Lower leg skin (tissue), 4 donors: ENCODE measurements at regions not wholly inside any gene's neighbourhood (a gene's known extent, or its start where the extent isn't known, plus 50 kb on each side); places are given as distances from the start of the nearest gene placed in this dataset.

Experiments
- DNase-seq, 2 donors: peaks; one replicate each; pipeline ENCODE4 v3.0.0-alpha.2; 2019; ENCODE audit warnings: low spot score in 2 of 2
- H3K4me3 ChIP-seq: fragments of 200-600 bp; sonication (generic); 2 replicates; pipeline ENCODE4 v1.5.1; 2017; ENCODE audit warnings: mild to moderate bottlenecking, low read depth; ENCODE audit not compliant: poor library complexity, severe bottlenecking
- POLR2A ChIP-seq, 2 donors: fragments of 450-650 bp; IDR thresholded peaks; one replicate each; pipeline ENCODE4 v1.6.1; 2016 to 2017; ENCODE audit warnings: antibody characterized with exemption in 2 of 2, mild to moderate bottlenecking in 1 of 2, moderate library complexity in 1 of 2
- WGBS, 2 donors: methylation state at CpG; one replicate each; pipeline ENCODE4 v1.1.5; 2018; 5-methylcytosine and 5-hydroxymethylcytosine counted together
- intact Hi-C: fragments of 100-400 bp; cut with DNase I; formaldehyde crosslinking; loops from one replicate; pipeline ENCODE4 v1.15.0; 2023; ENCODE audit warnings: low total_unique reads
- TF ChIP-seq, protein P1 (sequence below), 3 donors: fragments of 450-650 bp; IDR thresholded peaks; one replicate each; pipeline ENCODE4 v1.5.1; 2016; ENCODE audit warnings: antibody characterized with exemption in 3 of 3, mild to moderate bottlenecking in 3 of 3, moderate library complexity in 2 of 3

DNA sequence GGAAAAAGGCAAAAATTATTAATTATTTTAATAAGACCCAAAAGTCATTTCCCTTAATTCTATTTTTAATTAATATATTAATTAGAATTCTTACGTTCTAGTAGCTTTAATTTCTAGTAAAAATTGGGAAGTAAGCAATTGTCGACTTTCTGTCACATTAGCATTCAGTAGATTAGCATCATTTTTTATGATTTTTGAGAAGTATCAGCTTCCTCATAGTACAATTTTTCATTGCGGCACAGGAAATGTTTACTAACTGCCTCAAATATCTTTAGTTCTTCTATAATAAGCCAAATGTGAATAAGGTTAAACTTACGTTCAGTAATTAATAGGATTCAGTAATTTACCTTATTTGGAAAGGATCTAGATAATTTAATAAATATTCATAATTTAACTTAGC, 687.4 kb downstream of the EPM2A start:
- intact Hi-C loops = no loop called here
- no peak for DNase-seq
- WGBS, 2 donors = 63 to 71% methylated on average over 4 of the region's 4 CpGs
- TF ChIP-seq POLR2A (IDR thresholded peaks at IDR 0.05) = no peak
- TF ChIP-seq, protein P1, sequence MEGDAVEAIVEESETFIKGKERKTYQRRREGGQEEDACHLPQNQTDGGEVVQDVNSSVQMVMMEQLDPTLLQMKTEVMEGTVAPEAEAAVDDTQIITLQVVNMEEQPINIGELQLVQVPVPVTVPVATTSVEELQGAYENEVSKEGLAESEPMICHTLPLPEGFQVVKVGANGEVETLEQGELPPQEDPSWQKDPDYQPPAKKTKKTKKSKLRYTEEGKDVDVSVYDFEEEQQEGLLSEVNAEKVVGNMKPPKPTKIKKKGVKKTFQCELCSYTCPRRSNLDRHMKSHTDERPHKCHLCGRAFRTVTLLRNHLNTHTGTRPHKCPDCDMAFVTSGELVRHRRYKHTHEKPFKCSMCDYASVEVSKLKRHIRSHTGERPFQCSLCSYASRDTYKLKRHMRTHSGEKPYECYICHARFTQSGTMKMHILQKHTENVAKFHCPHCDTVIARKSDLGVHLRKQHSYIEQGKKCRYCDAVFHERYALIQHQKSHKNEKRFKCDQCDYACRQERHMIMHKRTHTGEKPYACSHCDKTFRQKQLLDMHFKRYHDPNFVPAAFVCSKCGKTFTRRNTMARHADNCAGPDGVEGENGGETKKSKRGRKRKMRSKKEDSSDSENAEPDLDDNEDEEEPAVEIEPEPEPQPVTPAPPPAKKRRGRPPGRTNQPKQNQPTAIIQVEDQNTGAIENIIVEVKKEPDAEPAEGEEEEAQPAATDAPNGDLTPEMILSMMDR (IDR thresholded peaks at IDR 0.05) = no peak
- no peak overlapping the region for H3K4me3 ChIP-seq

DNA sequence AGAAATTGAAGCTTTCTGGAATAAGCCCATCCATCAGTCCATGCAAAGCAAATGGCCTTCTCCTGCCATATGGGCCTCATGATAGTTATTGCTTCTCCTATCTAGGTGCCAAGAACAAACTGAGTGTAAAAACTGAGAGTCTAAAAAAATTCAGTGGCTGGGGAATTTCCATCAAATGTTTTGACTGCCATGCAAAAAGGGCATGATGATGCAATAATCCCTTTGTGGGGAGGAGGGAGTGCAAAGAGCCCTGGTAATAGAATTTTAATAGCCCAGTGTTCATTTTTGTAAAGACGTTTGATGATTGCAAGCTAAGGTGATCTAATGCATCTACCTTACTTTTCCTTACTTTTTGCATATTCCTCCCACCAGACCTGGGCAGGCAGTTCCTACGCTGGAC, 683.7 kb downstream of the EPM2A start:
- no peak for DNase-seq
- 60 to 74% methylated on average over 2 of the region's 2 CpGs for whole genome bisulfite sequencing, 2 donors
- H3K4me3 ChIP-seq = no peak overlapping the region
- no peak for TF ChIP-seq POLR2A (IDR thresholded peaks at IDR 0.05)
- TF ChIP-seq, protein P1 (IDR thresholded peaks at IDR 0.05) = no peak
- intact Hi-C loops = no loop called here

DNA sequence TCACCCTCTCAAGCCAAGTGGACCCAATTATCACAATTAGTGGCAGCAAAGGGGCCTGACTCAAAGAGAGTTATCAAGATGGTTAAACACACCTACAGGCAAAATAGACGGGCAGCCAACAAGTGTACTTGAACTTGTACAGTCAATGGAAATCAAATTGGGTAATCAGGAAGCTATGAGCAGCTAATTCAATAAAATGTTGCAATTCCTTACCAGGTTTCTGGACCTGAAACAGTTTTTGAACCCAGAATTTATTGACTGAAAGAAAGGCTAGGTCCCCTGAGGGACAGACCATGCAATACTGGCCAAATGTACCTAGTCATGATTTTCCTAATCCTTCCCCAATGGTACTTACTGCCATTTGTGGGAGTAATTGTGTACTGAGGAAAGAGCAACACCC, 679.8 kb downstream of the EPM2A start:
- DNase-seq = no peak
- intact Hi-C loops = no loop called here
- H3K4me3 ChIP-seq = no peak overlapping the region
- TF ChIP-seq, protein P1 (IDR thresholded peaks at IDR 0.05) = no peak
- no peak for TF ChIP-seq POLR2A (IDR thresholded peaks at IDR 0.05)
- 85 to 89% methylated on average over 1 of the region's 1 CpG for WGBS, 2 donors

DNA sequence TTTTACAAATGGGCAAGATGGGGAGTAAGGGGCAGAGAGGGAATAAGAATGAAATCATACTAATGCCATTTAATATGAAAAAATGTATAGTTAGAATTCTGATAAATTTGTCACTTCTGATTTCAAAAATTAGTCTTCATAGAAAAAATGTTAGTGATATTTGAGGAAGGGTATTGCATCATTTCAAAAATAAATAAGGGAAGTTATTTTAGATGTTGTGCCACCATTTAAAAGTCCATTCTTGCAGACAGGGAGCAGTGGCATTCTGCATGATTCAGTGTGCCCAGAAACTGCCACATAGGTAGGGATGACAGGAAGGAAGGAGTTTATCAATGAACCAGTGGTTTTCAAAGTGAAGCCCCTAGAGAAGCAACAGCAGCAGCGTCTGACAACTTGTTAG, 674.6 kb downstream of the EPM2A start:
- no peak for TF ChIP-seq POLR2A (IDR thresholded peaks at IDR 0.05)
- TF ChIP-seq, protein P1 (IDR thresholded peaks at IDR 0.05) = no peak
- DNase-seq = no peak
- WGBS, 2 donors = 60 to 65% methylated on average over 1 of the region's 1 CpG
- intact Hi-C loops = no loop called here
- no peak overlapping the region for H3K4me3 ChIP-seq

DNA sequence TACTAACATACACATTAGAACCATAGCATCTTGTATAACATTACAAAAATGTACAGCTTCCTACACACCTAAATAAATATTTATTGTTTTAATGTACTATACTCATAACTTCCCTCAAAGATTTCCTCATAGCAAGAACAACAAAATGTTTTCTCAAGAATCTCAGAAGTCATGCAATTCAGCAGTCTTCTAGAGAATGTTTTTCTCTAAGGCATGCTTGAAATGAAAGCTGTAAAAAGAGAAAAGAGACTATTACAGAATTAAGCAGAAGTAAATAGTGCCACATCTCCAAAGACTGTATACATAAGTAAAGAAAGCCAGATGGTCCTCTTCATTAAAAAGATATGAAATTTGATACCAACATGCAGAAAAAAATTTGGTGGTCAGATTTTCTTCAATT, 672.2 kb downstream of the EPM2A start:
- intact Hi-C loops = no loop called here
- H3K4me3 ChIP-seq = no peak overlapping the region
- no peak for DNase-seq
- TF ChIP-seq, protein P1 (IDR thresholded peaks at IDR 0.05) = no peak

DNA sequence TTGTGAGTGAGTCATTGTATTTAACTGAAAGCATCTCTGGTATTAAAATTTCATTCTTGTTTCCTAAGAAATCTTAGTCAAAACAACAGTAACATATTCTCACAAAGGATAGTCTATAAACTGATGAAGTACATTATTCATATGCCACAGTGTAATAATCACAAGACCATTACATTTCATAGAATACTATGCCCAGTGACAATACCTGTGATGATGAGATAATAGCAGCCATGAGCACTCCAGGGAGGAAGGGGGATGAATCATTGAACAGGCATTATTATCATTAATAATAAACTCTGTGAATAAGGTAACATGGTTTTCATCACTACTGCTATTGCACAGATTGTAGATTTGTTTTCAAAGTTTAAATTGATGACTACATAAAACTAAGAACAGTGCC, 667.9 kb downstream of the EPM2A start:
- H3K4me3 ChIP-seq = no peak overlapping the region
- intact Hi-C loops = no loop called here
- TF ChIP-seq POLR2A (IDR thresholded peaks at IDR 0.05) = no peak
- TF ChIP-seq, protein P1 (IDR thresholded peaks at IDR 0.05) = no peak
- DNase-seq = no peak
